CD4-positive, alpha-beta T cell treated with Interleukin-4 for 4 hours (primary cell): ENCODE measurements at regions not wholly inside any gene's neighbourhood (a gene's known extent, or its start where the extent isn't known, plus 50 kb on each side); places are given as distances from the start of the nearest gene placed in this dataset.

ENCODE experiments used
- DNase-seq: peaks from one replicate; pipeline ENCODE4 v3.0.0-alpha.2; 2020

DNA sequence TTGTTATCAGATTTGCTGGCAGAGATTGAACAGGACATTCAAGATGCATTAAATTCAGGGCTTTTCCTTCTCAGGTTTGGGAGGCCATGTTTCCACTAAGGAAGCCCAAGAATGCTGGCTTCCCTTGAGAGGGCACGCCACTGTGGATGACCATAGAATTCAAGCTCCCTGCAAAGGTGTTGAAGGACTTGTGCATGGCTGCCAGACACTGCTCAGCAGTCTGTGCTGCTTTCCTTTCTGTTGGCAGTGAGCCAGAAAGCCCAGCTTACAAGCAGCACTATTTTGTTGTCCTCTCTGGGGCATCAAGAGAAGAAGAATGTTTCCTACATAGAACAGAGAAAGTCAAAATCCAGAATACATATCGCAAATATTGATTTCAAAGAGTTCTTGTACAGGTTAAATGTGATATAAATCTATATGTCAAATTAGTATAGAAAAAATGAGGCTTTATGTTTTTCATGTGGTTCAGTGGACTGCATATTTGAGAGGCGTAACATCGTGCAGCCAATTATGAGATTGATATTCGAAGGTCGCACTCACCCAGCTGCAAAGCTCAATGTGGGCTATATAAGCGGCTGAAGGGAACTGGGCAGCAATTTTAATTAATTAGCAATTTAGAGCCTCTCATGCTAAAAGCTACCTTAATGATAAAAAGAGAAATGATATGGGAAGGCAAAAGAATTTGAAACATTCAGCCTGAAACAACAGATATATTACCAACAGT, 103.1 kb upstream of the ISL1 start:
- no peak for DNase-seq

DNA sequence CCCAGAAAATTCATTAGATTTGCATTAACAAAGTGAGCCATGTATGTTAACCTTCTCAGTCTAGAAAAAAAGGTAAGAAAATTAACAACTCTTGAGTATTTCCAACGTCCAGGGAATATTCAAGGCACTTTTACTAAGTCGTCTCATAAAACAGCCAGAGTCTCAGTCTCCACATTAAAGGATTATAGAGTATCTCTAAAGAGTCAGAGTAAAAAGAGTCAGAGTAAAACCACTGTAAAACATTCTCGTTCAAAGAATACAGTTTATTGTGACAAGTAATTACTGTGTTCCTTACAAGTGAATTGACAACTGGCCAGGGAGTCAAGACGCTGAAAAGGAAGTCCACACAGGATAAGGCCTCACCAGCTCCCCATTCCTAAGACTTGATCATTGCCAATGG, 97.2 kb upstream of the ISL1 start:
- no peak for DNase-seq

DNA sequence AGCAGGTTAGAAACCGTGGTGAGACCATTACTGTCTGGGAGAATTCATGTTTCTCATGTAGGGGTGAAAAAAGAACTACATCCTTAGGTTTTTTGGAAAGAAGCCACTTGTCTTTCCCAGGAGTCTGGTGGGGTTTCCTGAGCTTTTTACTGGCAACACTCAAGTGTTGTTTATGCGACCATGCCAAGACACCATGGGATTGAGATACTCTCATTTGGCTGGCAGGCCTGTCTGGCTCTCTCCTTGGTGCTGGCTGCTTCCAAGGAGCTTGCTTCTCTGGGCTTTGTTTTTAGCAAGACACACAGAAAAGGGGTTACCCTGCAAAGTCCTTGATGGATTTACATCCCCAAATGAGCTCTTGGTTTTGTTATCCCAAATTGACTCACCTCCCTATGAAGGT, 80.9 kb upstream of the ISL1 start:
- DNase-seq, result no peak

GRCh38 chr5:51326844-51327243, 56.4 kb upstream of the ISL1 start:
- DNase-seq, result no peak
